ENCODE measurements at regions not wholly inside any gene's neighbourhood (a gene's known extent, or its start where the extent isn't known, plus 50 kb on each side); places are given as distances from the start of the nearest gene placed in this dataset.

DNA sequence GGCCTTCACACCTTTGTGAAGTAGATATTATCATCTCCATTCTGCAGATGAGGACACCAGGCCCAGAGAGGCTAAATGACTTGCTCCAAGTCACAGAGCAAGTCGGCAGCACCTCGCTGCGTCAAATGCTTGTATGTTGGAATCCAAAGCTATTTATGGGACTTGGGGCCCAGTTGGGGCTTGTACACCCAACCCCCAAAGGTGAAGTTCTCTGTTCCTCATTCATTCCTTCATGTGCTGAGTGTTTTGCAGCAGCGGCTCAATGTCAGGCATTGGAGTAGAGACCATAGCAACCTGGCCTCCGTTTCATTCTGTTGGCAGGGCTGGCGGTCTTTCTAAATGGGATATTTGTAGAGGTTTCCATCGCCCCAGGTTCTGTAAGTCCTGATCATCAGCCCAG lies 113.4 kb upstream of the SLC25A33 start:
- TF ChIP-seq, protein P1, sequence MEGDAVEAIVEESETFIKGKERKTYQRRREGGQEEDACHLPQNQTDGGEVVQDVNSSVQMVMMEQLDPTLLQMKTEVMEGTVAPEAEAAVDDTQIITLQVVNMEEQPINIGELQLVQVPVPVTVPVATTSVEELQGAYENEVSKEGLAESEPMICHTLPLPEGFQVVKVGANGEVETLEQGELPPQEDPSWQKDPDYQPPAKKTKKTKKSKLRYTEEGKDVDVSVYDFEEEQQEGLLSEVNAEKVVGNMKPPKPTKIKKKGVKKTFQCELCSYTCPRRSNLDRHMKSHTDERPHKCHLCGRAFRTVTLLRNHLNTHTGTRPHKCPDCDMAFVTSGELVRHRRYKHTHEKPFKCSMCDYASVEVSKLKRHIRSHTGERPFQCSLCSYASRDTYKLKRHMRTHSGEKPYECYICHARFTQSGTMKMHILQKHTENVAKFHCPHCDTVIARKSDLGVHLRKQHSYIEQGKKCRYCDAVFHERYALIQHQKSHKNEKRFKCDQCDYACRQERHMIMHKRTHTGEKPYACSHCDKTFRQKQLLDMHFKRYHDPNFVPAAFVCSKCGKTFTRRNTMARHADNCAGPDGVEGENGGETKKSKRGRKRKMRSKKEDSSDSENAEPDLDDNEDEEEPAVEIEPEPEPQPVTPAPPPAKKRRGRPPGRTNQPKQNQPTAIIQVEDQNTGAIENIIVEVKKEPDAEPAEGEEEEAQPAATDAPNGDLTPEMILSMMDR (IDR thresholded peaks at IDR 0.05; ENCODE audit: low read depth, low read length, missing control alignments) = no peak
- no peak for DNase-seq (ENCODE audit: low read depth)
- H3K4me3 ChIP-seq (ENCODE audit: low read depth, low read length) = no peak overlapping the region
- in situ Hi-C loops (cut with HindIII; ENCODE audit: low sequenced_read_pairs) = no loop called here

DNA sequence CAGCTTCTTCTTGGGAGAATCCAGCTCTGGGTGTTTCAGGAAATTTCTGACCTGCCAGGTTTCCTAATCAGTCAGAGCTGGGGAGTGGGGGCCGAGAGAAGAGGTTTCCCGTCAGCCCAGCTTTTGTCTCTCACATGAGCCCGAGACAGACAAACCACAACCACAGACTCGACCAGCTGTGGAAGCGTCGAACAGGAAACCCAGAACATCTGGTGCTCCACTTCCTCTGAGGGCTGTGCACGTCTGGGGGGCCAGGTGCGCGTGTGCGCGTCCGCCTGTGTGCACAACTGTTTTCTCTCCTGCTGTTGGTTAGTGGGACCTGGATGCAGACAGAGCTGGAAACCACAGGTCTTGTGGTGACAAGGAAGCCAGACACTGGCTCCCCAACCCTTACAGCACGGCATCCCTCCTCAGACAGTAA lies 113.0 kb upstream of the SLC25A33 start:
- no peak overlapping the region for H3K4me3 ChIP-seq (ENCODE audit: low read depth, low read length)
- in situ Hi-C loops (cut with HindIII; ENCODE audit: low sequenced_read_pairs) = no loop called here
- DNase-seq (ENCODE audit: low read depth) = no peak
- TF ChIP-seq, protein P1 (IDR thresholded peaks at IDR 0.05; ENCODE audit: low read depth, low read length, missing control alignments) = no peak

DNA sequence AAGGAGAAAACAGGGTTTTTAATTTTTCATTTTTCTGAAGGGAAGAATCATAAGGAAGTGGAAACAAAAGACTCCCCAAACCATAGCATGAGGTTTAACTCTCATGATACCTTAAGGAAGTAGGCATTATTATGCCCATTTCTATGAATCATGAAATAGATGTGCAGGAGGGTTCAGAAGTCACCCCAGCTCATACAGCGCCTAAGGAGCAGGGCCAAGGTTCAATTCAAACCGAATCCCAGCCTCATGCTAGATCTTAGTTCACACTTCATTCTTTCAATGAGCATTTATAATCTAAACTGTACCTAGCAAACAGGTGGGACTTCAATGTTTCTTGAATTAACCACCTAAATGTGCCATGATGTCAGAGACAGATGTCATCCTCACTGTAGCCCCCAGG lies 111.9 kb upstream of the SLC25A33 start:
- H3K4me3 ChIP-seq (ENCODE audit: low read depth, low read length) = no peak overlapping the region
- DNase-seq (ENCODE audit: low read depth) = no peak
- in situ Hi-C loops (cut with HindIII; ENCODE audit: low sequenced_read_pairs) = no loop called here
- TF ChIP-seq, protein P1 (IDR thresholded peaks at IDR 0.05; ENCODE audit: low read depth, low read length, missing control alignments) = no peak

DNA sequence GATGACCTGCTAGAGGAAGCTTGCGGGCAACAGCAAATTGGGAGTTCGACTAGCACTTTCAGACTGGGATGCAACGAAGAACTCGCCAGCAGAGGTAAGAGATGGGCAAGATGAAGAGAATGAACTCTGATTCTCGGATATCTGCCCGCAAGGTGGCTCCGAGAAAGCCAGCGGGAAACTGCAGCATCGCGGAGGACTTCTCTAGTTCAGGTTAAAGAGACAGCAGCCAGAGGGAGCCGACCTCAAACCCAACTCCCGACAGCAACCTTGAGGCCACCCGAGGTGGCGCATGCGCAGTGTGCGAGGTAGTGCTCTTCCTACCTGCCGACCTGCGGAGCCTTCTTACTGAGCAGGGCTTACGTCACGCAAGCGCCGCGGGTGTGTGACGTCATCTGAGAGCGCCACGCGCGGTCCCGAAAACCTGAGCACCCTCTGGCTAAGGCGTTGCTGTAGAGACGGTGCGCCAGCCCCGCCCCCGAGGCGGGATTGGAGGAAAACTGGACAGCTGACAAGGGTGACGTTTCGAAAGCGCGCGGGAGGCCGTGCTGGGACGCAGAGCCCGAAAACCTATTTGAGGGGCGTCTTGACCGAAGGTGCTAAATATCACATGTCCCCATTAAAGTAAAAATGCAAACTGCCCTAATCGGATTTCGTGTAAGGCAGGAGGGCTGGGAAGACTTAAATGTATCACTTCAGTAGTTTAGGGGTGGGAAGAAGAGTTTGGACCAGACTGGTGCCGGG lies 110.5 kb upstream of the SLC25A33 start:
- TF ChIP-seq, protein P1 (IDR thresholded peaks at IDR 0.05; ENCODE audit: low read depth, low read length, missing control alignments) = peak; percentile 13
- H3K4me3 ChIP-seq (ENCODE audit: low read depth, low read length) = peak overlapping the region; percentile 53
- in situ Hi-C loops (cut with HindIII; ENCODE audit: low sequenced_read_pairs) = no loop called here
- DNase-seq (ENCODE audit: low read depth) = peak; percentile 98

DNA sequence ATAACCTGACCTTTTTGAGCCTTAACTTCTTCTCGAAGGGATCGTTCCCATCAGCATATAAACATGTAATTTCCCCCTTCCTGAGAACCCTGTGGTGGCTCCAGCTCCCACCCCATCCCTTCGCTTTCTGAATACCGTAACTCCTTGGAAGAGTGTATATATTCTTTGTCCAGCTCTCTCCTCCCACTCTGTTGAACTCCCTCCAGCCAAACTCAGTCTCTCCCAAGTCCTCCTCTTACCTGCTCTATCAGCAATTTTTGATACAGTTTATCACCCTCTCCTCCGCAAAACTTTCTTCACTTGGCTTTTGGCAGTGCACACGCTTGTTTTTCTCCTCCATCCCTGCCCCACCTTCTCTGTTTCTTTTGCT lies 109.9 kb upstream of the SLC25A33 start:
- no peak for DNase-seq (ENCODE audit: low read depth)
- TF ChIP-seq, protein P1 (IDR thresholded peaks at IDR 0.05; ENCODE audit: low read depth, low read length, missing control alignments) = no peak
- peak overlapping the region; percentile 53 for H3K4me3 ChIP-seq (ENCODE audit: low read depth, low read length)
- in situ Hi-C loops (cut with HindIII; ENCODE audit: low sequenced_read_pairs) = no loop called here

DNA sequence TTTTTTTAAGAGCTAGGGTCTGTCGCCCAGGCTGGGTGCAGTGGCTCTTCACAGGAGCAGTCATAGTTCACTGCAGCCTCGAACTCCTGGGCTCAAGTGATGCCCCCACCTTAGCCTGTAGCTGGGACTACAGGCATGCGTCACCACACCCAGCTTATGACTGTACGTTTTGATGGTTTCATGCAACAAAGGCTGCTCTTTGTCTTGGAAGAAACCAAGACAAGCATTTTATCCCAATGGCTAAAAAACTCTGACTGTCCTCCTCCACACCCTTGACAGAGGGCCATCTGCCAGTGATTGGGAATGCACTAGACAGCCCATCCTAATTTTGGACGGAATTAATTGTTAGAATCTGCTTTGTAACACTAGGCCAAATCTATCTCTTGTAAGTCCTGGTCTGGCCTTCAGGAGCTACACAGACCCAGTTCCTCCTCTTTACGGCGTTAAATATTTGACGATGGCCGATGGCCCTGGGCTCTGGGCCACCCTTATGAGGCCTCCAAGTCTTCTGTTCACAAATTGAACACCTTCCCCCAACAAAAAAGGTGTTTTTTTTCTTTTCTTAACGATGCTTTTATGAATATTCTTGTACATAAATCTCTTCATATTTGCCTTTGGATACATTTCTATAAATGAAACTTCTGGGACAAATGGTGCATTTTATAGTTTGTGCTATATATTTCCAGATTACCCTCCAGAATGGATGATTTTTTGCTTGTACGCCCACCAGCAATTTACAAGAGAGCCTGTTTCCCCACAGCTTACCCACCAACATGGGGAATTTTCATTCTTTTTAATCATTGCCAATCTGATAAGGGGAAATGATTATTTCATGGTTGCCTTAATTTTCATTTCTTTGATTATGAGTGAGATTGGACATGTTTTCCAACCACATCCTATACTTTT lies 104.8 kb upstream of the SLC25A33 start:
- H3K4me3 ChIP-seq (ENCODE audit: low read depth, low read length) = no peak overlapping the region
- in situ Hi-C loops (cut with HindIII; ENCODE audit: low sequenced_read_pairs) = no loop called here
- no peak for DNase-seq (ENCODE audit: low read depth)
- TF ChIP-seq, protein P1 (IDR thresholded peaks at IDR 0.05; ENCODE audit: low read depth, low read length, missing control alignments) = no peak
